Esophagus squamous epithelium (tissue), 5 donors: ENCODE measurements at regions not wholly inside any gene's neighbourhood (a gene's known extent, or its start where the extent isn't known, plus 50 kb on each side); places are given as distances from the start of the nearest gene placed in this dataset.

Experiments
- DNase-seq: peaks from one replicate; lab custom pipeline; 2025; lab: John Stamatoyannopoulos, UW
- H3K27ac ChIP-seq, 4 donors: fragments of 200-600 bp; sonication (generic); one replicate each; pipeline ENCODE4 v1.5.1; 2016 to 2019; ENCODE audit warnings: mild to moderate bottlenecking in 1 of 4
- H3K27me3 ChIP-seq, 4 donors: fragments of 200-600 bp; sonication (generic); 1 replicate in 3 of 4; 2 replicates in 1 of 4; pipeline versions ENCODE4 v1.5.1 to v1.6.0; 2017 to 2021; ENCODE audit warnings: antibody characterized with exemption in 1 of 4
- H3K36me3 ChIP-seq, 3 donors: fragments of 200-600 bp; sonication (generic); one replicate each; pipeline ENCODE4 v1.5.1; 2016 to 2019
- H3K4me1 ChIP-seq, 3 donors: fragments of 200-600 bp; sonication (generic); one replicate each; pipeline ENCODE4 v1.5.1; 2017 to 2019
- H3K4me3 ChIP-seq, 4 donors: fragments of 200-600 bp; sonication (generic); 1 replicate in 3 of 4; 2 replicates in 1 of 4; pipeline ENCODE4 v1.5.1; 2016 to 2019; ENCODE audit warnings: mild to moderate bottlenecking in 2 of 4, moderate library complexity in 1 of 4
- H3K9me3 ChIP-seq, 3 donors: fragments of 200-600 bp; sonication (generic); one replicate each; pipeline ENCODE4 v1.5.1; 2016 to 2019
- CTCF ChIP-seq, 6 experiments: fragments of 450-650 bp in 4 of 6; fragments of 200-600 bp in 2 of 6; sonication (generic) in 2 of 6; IDR thresholded peaks; one replicate each; pipeline ENCODE4 v1.5.1; 2016 to 2019; ENCODE audit warnings: antibody characterized with exemption in 6 of 6, mild to moderate bottlenecking in 4 of 6, moderate library complexity in 4 of 6
- POLR2A ChIP-seq, 4 donors: fragments of 450-650 bp; IDR thresholded peaks; one replicate each; pipeline ENCODE4 v1.6.1; 2017; ENCODE audit warnings: antibody characterized with exemption in 4 of 4, mild to moderate bottlenecking in 4 of 4, moderate library complexity in 3 of 4
- WGBS, 2 donors: methylation state at CpG; one replicate each; pipeline ENCODE4 v1.1.5; 2018; 5-methylcytosine and 5-hydroxymethylcytosine counted together
- intact Hi-C: fragments of 100-400 bp; cut with DNase I; formaldehyde crosslinking; loops from one replicate; pipeline ENCODE4 v1.15.0; 2022
- donor health status: DM: yes; HTN: yes; CAD: no.

- Histone ChIP-seq H3K27ac (no peak overlapping the region), H3K27me3 (no peaks in the 10 kb centered on the region), H3K4me1 (no peaks in the 10 kb centered on the region), H3K9me3 (no peaks in the 10 kb centered on the region), H3K36me3 (no peaks in the 10 kb centered on the region), H3K4me3 (no peak overlapping the region)
- no peak for TF ChIP-seq CTCF (IDR thresholded peaks at IDR 0.05)
- intact Hi-C loops = no loop called here
- DNase-seq = no peak
- WGBS, 2 donors = 5 to 21% methylated on average over 1 of the region's 1 CpG
Measured at GRCh38 chr5:23451156-23451555, 56.3 kb upstream of the PRDM9 start.

DNA sequence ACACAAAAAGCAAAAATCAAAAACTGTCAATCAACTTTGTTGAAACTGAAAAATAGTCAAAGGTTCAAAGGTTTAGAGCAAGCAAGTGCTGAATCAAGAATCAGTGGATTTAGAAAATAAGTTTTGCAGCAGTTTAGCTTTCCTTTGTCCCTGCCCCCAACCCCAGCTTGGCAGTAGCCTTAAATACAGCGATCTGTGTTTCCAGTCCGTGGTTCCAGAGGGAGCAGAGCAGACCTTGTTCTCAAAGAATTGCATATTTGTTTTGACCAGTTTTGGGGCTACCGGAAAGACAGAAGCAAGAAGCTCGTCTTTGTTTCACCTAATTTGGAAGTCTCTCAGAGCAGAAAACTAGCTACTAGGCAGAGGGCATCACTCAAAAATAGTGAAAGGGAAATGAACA, 57.2 kb upstream of the PRDM9 start:
- Histone ChIP-seq H3K27me3 (no peaks in the 10 kb centered on the region), H3K36me3 (no peaks in the 10 kb centered on the region), H3K9me3 (no peaks in the 10 kb centered on the region), H3K4me3 (no peak overlapping the region), H3K27ac (no peak overlapping the region), H3K4me1 (no peaks in the 10 kb centered on the region)
- 64 to 69% methylated on average over 4 of the region's 4 CpGs for WGBS, 2 donors
- intact Hi-C loops = no loop called here
- no peak for DNase-seq
- TF ChIP-seq CTCF (IDR thresholded peaks at IDR 0.05) = no peak
- TF ChIP-seq POLR2A (IDR thresholded peaks at IDR 0.05) = no peak

GRCh38 chr5:23448627-23449026, 58.8 kb upstream of the PRDM9 start:
- no peak overlapping the region for H3K4me3 ChIP-seq
- DNase-seq = no peak
- intact Hi-C loops = no loop called here

DNA sequence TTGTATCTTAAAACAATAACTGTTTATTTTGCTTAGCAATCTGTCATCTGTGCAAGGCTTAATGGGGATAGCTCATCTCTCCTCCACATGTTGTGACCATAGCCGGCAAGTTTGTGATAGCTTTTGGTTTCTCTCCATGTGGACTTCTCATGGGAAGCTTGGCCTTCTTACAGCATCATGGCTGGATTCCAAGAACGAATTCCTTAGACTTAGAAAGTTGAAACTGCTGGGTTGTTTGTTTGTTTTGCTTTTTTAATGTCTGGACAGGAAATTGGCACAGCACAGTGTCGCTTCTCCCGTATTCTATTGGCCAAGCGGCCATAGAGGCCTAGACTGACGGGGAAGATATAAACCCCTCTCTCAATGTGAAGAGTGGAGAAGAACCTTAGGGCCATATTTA, 61.0 kb upstream of the PRDM9 start:
- WGBS, 2 donors = 59 to 61% methylated on average over 6 of the region's 6 CpGs
- H3K27me3 ChIP-seq = no peaks in the 10 kb centered on the region
- TF ChIP-seq POLR2A (IDR thresholded peaks at IDR 0.05) (no peak), CTCF (IDR thresholded peaks at IDR 0.05) (no peak)
- H3K36me3 ChIP-seq = no peaks in the 10 kb centered on the region
- H3K27ac ChIP-seq = no peak overlapping the region
- H3K4me1 ChIP-seq = no peaks in the 10 kb centered on the region
- no peaks in the 10 kb centered on the region for H3K9me3 ChIP-seq
- no peak for DNase-seq
- intact Hi-C loops = no loop called here
- no peak overlapping the region for H3K4me3 ChIP-seq

More at GRCh38 chr5:23448627-23449026, 58.8 kb upstream of the PRDM9 start:
- Histone ChIP-seq H3K36me3 (no peaks in the 10 kb centered on the region), H3K27me3 (no peaks in the 10 kb centered on the region), H3K4me1 (no peaks in the 10 kb centered on the region), H3K9me3 (no peaks in the 10 kb centered on the region), H3K27ac (no peak overlapping the region)
- TF ChIP-seq CTCF (IDR thresholded peaks at IDR 0.05) = no peak
- TF ChIP-seq POLR2A (IDR thresholded peaks at IDR 0.05) = no peak

- intact Hi-C loops = no loop called here
- Histone ChIP-seq H3K4me1 (no peaks in the 10 kb centered on the region), H3K27me3 (no peaks in the 10 kb centered on the region), H3K36me3 (no peaks in the 10 kb centered on the region), H3K9me3 (no peaks in the 10 kb centered on the region), H3K4me3 (no peak overlapping the region), H3K27ac (no peak overlapping the region)
- WGBS, 2 donors = 44 to 52% methylated on average over 1 of the region's 1 CpG
- TF ChIP-seq CTCF (IDR thresholded peaks at IDR 0.05) = no peak
- TF ChIP-seq POLR2A (IDR thresholded peaks at IDR 0.05) = no peak
- no peak for DNase-seq
Measured at GRCh38 chr5:23445573-23445972, 61.8 kb upstream of the PRDM9 start.
